ENCODE measurements at regions not wholly inside any gene's neighbourhood (a gene's known extent, or its start where the extent isn't known, plus 50 kb on each side); places are given as distances from the start of the nearest gene placed in this dataset.

GRCh38 chr3:166444336-166444735 is 607.1 kb upstream of the BCHE start:
- H3K4me3 ChIP-seq (ENCODE audit: low read length in 3 of 3): no peak overlapping the region
- no peaks in the 10 kb centered on the region for H3K36me3 ChIP-seq (ENCODE audit: control insufficient read depth in 2 of 3, insufficient read depth in 3 of 3, low read length in 3 of 3)
- intact Hi-C loops (cut with DNase I): no loop called here
- no peaks in the 10 kb centered on the region for H3K9me3 ChIP-seq (ENCODE audit: control insufficient read depth in 2 of 3, insufficient read depth in 1 of 3, low read length in 3 of 3)
- H3K9ac ChIP-seq (ENCODE audit: low read length in 3 of 3): no peak overlapping the region
- no peak overlapping the region for H3K27ac ChIP-seq (ENCODE audit: low read depth in 2 of 2, low read length in 2 of 2)
- no peaks in the 10 kb centered on the region for H3K27me3 ChIP-seq (ENCODE audit: control insufficient read depth, insufficient read depth, low read length)
- H3K4me1 ChIP-seq (ENCODE audit: control insufficient read depth in 2 of 3, insufficient read depth in 2 of 3, low read depth in 1 of 3, low read length in 3 of 3): no peaks in the 10 kb centered on the region
- TF ChIP-seq CTCF (IDR thresholded peaks at IDR 0.05; ENCODE audit: borderline replicate concordance, extremely low read depth, insufficient read depth): no peak
- FAIRE-seq (no peak), DNase-seq (peak in 1 of 5 donors; percentile 34)

DNA sequence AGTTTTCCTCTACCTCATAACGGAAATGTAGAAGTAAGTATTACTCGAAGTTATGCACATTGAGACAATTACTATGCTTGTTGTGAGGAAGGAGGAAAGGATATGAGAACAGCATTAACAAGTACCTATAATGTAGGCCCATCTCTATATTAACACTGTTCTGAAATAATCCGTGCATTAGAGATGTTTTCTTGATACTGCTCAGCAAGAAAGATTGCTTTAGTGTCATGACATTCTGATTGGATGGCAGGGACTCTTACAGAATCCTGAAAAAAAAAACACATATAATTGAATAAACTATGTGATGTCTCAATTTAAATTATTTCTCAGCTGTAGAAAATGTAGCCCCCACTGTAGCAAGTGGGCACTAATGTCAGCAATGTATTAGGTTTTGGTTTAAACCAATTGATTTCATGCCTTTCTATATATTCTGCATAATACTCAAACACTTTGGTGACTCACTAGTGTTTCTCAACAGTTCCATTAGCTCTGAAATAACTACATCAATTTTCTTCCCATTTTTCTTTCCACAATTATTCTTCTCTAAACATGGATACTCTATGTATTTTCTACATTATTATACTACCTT is 598.3 kb upstream of the BCHE start:
- Histone ChIP-seq H3K9ac (ENCODE audit: low read length in 3 of 3) (no peak overlapping the region), H3K36me3 (ENCODE audit: control insufficient read depth in 2 of 3, insufficient read depth in 3 of 3, low read length in 3 of 3) (no peaks in the 10 kb centered on the region), H3K4me3 (ENCODE audit: low read length in 3 of 3) (no peak overlapping the region), H3K4me1 (ENCODE audit: control insufficient read depth in 2 of 3, insufficient read depth in 2 of 3, low read depth in 1 of 3, low read length in 3 of 3) (no peaks in the 10 kb centered on the region), H3K27me3 (ENCODE audit: control insufficient read depth, insufficient read depth, low read length) (no peaks in the 10 kb centered on the region), H3K27ac (ENCODE audit: low read depth in 2 of 2, low read length in 2 of 2) (no peak overlapping the region), H3K9me3 (ENCODE audit: control insufficient read depth in 2 of 3, insufficient read depth in 1 of 3, low read length in 3 of 3) (no peaks in the 10 kb centered on the region)
- intact Hi-C loops (cut with DNase I): no loop called here
- TF ChIP-seq CTCF (IDR thresholded peaks at IDR 0.05; ENCODE audit: borderline replicate concordance, extremely low read depth, insufficient read depth): no peak
- FAIRE-seq (no peak), DNase-seq (no peak)

GRCh38 chr3:166433060-166433459 is 595.8 kb upstream of the BCHE start:
- no peak for FAIRE-seq
- Histone ChIP-seq H3K4me1 (ENCODE audit: control insufficient read depth in 2 of 3, insufficient read depth in 2 of 3, low read depth in 1 of 3, low read length in 3 of 3) (no peaks in the 10 kb centered on the region), H3K9me3 (ENCODE audit: control insufficient read depth in 2 of 3, insufficient read depth in 1 of 3, low read length in 3 of 3) (no peaks in the 10 kb centered on the region), H3K27me3 (ENCODE audit: control insufficient read depth, insufficient read depth, low read length) (no peaks in the 10 kb centered on the region), H3K4me3 (ENCODE audit: low read length in 3 of 3) (no peak overlapping the region), H3K9ac (ENCODE audit: low read length in 3 of 3) (no peak overlapping the region), H3K27ac (ENCODE audit: low read depth in 2 of 2, low read length in 2 of 2) (no peak overlapping the region), H3K36me3 (ENCODE audit: control insufficient read depth in 2 of 3, insufficient read depth in 3 of 3, low read length in 3 of 3) (no peaks in the 10 kb centered on the region)
- intact Hi-C loops (cut with DNase I): no loop called here
- DNase-seq: no peak
- no peak for TF ChIP-seq CTCF (IDR thresholded peaks at IDR 0.05; ENCODE audit: borderline replicate concordance, extremely low read depth, insufficient read depth)
